SK-N-MC (cell line): ENCODE measurements at regions not wholly inside any gene's neighbourhood (a gene's known extent, or its start where the extent isn't known, plus 50 kb on each side); places are given as distances from the start of the nearest gene placed in this dataset.

Experiments used
- EZH2 ChIP-seq: fragments of 200-600 bp; sonication (generic); IDR thresholded peaks from one replicate; pipeline ENCODE4 v1.6.1; 2017; ENCODE audit warnings: antibody characterized with exemption
- POLR2AphosphoS5 ChIP-seq: IDR thresholded peaks from 2 replicates; pipeline ENCODE4 v1.6.1; 2012; ENCODE audit warnings: mild to moderate bottlenecking, low read depth, low read length, borderline replicate concordance

GRCh38 chr2:129580001-129580400, 399.5 kb upstream of the RAB6C start:
- TF ChIP-seq POLR2AphosphoS5 (no peak), EZH2 (no peak)
